Mammary epithelial cell (primary cell): ENCODE measurements at regions not wholly inside any gene's neighbourhood (a gene's known extent, or its start where the extent isn't known, plus 50 kb on each side); places are given as distances from the start of the nearest gene placed in this dataset.

Experiments used
- EZH2 ChIP-seq: IDR thresholded peaks from 2 replicates; pipeline ENCODE4 v1.6.1; 2012; ENCODE audit warnings: low read length, inconsistent platforms, borderline replicate concordance
- TF ChIP-seq, protein P1 (sequence below), 2 donors: IDR thresholded peaks in 1 of 2; conservative IDR thresholded peaks in 1 of 2; 2 replicates each; pipeline ENCODE4 v1.5.1; 2011 to 2012; ENCODE audit warnings: inconsistent platforms in 2 of 2, low read length in 2 of 2, mild to moderate bottlenecking in 2 of 2, control low read depth in 1 of 2, low read depth in 1 of 2; ENCODE audit not compliant: insufficient read depth in 1 of 2; ENCODE audit errors: extremely low read depth in 1 of 2

DNA sequence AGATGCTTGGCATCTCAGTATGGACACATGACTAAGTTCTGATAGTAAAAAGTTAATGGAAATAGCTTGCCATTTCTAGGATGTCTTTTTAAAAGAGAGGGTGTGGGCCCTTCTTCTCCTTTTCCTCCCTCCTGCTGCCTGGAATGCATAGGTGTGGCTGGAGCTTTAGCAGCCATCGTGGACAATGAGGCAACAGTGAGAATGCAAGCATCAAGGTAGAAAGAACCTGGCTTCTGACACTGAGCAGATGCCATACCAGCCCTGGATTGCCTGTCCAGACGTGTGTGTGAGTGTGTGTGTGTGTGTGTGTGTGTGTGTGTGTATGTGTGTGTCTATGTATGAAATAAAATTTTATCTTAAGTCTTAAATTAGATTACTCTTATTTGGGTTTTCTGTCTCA, 660.1 kb downstream of the XIRP2 start:
- TF ChIP-seq, protein P1, sequence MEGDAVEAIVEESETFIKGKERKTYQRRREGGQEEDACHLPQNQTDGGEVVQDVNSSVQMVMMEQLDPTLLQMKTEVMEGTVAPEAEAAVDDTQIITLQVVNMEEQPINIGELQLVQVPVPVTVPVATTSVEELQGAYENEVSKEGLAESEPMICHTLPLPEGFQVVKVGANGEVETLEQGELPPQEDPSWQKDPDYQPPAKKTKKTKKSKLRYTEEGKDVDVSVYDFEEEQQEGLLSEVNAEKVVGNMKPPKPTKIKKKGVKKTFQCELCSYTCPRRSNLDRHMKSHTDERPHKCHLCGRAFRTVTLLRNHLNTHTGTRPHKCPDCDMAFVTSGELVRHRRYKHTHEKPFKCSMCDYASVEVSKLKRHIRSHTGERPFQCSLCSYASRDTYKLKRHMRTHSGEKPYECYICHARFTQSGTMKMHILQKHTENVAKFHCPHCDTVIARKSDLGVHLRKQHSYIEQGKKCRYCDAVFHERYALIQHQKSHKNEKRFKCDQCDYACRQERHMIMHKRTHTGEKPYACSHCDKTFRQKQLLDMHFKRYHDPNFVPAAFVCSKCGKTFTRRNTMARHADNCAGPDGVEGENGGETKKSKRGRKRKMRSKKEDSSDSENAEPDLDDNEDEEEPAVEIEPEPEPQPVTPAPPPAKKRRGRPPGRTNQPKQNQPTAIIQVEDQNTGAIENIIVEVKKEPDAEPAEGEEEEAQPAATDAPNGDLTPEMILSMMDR (conservative IDR thresholded peaks at IDR 0.05 in 1 of 2, IDR thresholded peaks at IDR 0.05 in 1 of 2; ENCODE audit: extremely low read depth in 1 of 2, insufficient read depth in 1 of 2, low read depth in 1 of 2, low read length in 2 of 2) = no peak
- no peak for TF ChIP-seq EZH2
